GM03348 (cell line): ENCODE measurements at regions not wholly inside any gene's neighbourhood (a gene's known extent, or its start where the extent isn't known, plus 50 kb on each side); places are given as distances from the start of the nearest gene placed in this dataset.

Experiments
- DNase-seq: peaks from one replicate; pipeline ENCODE4 v3.0.0; 2012; ENCODE audit warnings: low spot score

DNA sequence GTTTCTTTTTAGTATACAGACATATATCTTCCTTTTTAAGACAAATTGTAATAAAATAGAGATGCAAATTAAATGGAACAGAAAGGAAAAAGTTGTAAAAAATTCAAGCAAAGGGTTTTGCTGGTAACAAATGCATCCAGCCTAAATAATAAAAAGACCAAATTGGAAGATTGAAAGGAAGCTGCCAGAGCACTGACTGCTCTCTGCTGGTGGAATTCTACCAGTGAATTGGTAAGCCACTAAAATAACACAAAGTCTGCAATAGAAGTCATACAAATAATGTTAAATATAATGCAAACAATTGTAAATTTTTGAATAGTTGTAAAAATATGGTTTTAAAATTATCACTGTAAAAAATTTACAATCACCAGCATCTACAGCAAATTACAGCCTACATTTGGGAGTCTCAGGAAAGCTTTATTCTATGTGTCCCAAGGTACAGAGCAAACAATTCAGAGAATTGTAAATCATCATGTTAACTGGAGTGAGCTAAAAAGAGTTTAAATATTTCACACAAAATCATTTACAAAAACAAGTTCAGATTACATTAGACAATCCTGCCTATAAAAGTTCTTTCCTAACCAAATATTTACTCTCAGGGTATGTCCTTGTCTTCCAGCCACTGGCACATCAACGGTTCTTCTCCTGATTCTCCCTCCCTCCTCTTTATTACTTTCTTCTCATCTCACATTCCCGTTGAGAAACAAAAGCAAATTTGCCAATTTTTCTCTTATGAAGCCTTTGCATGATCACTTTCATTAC is 1322.5 kb downstream of the PCDH7 start:
- DNase-seq: no peak

DNA sequence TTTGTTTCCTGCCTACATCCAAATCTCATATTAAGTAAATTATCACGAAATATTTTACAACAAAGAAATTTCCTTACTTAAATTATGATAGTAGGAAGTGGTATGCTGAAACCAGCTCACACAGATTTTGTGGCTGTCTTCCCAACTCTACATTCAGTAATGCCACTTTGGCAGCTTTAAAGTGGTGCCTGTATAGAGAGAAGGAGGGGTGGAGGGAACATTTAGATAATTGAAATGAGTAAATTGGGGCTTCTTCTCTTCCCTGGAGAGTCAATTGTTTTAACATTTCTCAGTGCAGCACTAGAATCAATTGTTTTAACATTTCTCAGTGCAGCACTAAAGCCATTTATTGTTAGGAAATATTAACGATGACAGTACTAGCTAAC is 1323.1 kb downstream of the PCDH7 start:
- DNase-seq: no peak

GRCh38 chr4:32061916-32062315 is 1341.7 kb downstream of the PCDH7 start:
- no peak for DNase-seq

DNA sequence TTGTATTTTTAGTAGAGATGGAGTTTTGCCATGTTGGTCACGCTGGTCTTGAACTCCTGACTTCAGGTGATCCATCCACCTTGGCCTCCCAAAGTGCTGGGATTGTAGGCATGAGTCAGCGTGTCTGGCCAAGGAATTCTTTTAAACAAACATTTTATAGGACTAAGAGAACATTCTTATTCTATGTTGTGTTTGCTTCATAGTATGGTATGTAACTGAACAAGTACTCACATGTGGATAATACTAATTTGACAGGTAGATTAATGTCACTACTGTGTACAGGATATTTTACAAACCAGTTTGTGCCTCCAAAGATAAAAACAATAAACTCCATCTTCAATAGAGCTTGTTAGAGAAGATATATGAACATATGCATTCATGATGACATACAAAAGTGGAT is 1353.4 kb downstream of the PCDH7 start:
- DNase-seq: no peak

DNA sequence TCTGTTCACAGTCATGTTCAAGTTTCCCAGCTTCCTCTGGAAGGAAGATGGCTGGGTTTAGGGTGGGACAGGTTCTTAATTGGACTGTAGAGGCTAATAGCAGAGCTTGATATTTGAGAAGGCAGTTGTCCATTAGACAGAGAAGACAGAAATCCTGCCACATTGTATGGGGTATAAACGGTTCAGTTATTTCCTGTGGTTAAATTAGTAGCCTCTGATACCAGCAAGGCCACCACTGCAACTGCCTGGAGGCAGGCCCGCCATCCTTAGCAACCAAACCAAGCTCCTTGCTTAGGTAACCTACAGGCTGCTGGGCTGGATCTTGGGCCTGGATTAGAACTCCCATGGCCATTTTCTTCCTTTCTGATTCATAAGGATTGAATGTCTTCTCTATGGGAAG is 1367.0 kb downstream of the PCDH7 start:
- DNase-seq: no peak

- DNase-seq: no peak
Observed at GRCh38 chr4:32094987-32095386, 1374.8 kb downstream of the PCDH7 start.

- no peak for DNase-seq
Observed at GRCh38 chr4:32102896-32103295, 1382.7 kb downstream of the PCDH7 start.

- DNase-seq: no peak
Observed at GRCh38 chr4:32106767-32107166, 1386.6 kb downstream of the PCDH7 start.

- no peak for DNase-seq
Observed at GRCh38 chr4:32112891-32113290, 1392.7 kb downstream of the PCDH7 start.

DNA sequence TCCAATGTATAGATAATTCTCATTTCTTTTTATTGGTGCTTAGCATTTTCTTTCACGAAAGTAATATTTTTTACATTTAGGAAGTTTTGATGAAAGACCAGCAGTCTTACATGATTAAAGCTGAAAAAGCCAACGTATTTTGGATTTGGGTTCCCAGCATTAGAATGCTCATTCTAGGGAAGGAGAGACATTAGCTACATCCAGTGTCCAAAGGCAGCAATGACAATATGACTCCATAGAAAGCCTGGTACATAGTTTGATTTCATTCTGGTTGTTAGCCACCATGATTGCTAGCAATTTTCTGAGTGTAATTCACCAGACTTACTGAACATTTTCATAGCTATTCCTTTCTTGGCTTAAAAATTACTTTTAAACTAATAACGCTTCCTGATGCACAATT is 1397.5 kb downstream of the PCDH7 start:
- DNase-seq: no peak

- no peak for DNase-seq
Observed at GRCh38 chr4:32119907-32120306, 1399.7 kb downstream of the PCDH7 start.

GRCh38 chr4:32128549-32128948 is 1408.4 kb downstream of the PCDH7 start:
- no peak for DNase-seq

- no peak for DNase-seq
Observed at GRCh38 chr4:32129967-32130366, 1409.8 kb downstream of the PCDH7 start.

GRCh38 chr4:32133141-32133540 is 1413.0 kb downstream of the PCDH7 start:
- no peak for DNase-seq

- no peak for DNase-seq
Observed at GRCh38 chr4:32133734-32134133, 1413.6 kb downstream of the PCDH7 start.

DNA sequence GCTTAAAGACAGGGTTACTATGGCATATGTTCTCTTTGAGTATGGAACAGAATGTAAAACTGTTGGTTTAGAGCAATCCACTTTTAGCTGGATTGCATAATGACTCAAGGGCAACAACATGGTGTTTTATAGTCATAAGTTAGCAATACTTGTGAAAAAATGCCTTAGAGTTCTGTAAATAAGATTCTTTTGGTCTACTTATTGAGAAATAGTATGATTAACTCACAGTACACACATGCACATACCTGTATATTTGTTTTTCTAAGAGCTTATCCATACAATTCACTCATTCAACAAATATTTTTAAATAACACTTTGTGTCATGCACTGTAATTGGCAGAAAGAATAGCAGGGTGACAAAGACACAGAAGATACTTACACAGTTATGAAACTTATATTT is 1415.5 kb downstream of the PCDH7 start:
- no peak for DNase-seq

- DNase-seq: no peak
Observed at GRCh38 chr4:32136081-32136787, 1416.1 kb downstream of the PCDH7 start.

GRCh38 chr4:32140636-32141035 is 1420.5 kb downstream of the PCDH7 start:
- DNase-seq: no peak

DNA sequence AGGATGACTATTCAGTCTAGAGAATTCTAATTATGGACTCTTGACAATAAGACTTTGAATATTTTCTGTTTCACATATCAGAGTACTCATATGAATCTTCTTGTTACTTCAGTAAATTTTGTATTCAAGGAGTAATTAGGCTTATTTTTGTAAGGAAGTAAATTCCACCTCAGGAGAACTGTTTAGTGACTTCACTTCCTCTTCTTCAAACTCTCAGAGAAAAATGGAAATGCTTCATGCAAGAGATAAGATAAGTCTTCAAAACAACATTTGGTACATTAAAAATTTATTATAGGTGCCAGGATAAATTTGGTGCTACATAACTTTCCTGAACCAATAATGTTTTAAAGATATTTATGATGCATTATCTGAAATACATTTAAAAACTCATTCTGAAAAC is 1421.9 kb downstream of the PCDH7 start:
- no peak for DNase-seq

DNA sequence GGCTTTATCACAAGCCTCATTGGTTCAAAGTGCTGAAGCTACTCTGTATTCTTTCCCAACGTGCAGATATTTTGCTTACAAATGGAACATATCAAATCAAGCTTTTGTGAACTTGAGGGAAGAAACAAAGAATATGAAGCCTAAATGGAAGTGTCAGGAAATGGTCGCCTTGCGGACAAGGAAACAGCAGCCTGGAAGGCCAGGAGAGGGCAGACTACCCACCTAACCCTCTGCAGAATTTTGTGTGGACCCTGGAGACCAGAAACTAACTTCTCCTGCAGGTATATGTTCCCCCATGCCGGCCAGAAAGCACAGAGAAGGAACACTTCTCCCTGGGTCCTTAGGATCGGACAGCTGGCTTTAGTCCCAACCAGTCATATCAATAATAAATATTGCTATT is 1425.8 kb downstream of the PCDH7 start:
- no peak for DNase-seq

- no peak for DNase-seq
Observed at GRCh38 chr4:32147446-32148085, 1427.4 kb downstream of the PCDH7 start.

DNA sequence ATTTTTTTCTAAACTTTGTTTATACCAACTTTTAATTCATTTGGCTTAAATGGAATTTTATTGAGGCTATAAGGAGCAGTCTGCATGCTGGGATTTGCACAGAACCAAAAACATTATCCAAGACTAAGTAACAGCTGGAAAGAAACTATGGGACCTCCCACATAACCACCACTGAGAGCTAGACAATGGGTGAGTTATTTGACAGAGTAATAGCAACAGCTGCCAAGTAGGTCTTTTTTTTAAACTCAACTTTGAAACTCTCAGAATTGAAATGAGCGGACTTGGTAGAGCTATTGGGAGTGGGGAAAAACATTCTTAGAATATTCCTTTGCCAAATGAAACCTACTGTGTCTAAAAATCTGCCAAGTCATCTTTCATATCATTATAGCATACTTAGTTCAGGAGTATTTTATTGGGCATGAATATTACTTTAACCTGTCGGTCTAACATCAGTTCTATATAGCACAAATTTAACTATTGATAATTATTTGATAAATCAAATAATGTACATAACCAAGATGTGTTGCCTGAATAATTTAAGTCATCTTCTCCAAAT is 1428.0 kb downstream of the PCDH7 start:
- no peak for DNase-seq

DNA sequence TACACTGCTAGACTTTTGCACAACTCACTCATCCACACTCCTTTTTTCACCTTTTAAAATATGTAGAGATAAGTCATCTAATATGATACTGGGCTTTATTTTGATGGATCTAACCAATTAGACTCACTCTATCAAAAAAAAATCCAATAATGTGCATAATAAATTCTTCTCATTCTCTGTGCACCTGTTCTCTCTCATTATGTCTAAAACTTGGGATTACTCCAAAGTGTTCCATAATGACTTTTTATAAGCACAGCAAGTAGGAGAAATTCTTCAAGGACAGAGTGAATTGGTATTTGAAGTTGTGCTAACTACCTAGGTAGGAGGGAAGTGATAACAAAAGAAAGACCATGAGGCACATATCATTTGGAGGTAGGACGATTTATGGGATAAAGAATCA is 1438.8 kb downstream of the PCDH7 start:
- DNase-seq: no peak
